ENCODE measurements at regions not wholly inside any gene's neighbourhood (a gene's known extent, or its start where the extent isn't known, plus 50 kb on each side); places are given as distances from the start of the nearest gene placed in this dataset.
"Not testable (repeated sequence)": the region's sequence is repeated elsewhere in the genome, so short reads cannot be mapped to it uniquely, and the experiment has no call there.

- DNase-seq: no peak
Observed at GRCh38 chr2:60230037-60230436, 323.4 kb downstream of the BCL11A start.

GRCh38 chr2:60226943-60227342, 326.5 kb downstream of the BCL11A start:
- DNase-seq: no peak

- DNase-seq: no peak
Observed at GRCh38 chr2:60226191-60226590, 327.3 kb downstream of the BCL11A start.

GRCh38 chr2:60223859-60224258, 329.6 kb downstream of the BCL11A start:
- no peak for DNase-seq

- no peak for DNase-seq
Observed at GRCh38 chr2:60221098-60221497, 332.4 kb downstream of the BCL11A start.

- DNase-seq: no peak
Observed at GRCh38 chr2:60219536-60219935, 333.9 kb downstream of the BCL11A start.

- no peak for DNase-seq
Observed at GRCh38 chr2:60216452-60216995, 336.9 kb downstream of the BCL11A start.

- no peak for DNase-seq
Observed at GRCh38 chr2:60215386-60215901, 338.0 kb downstream of the BCL11A start.

- DNase-seq: no peak
Observed at GRCh38 chr2:60214626-60214875, 338.9 kb downstream of the BCL11A start.

GRCh38 chr2:60213865-60214625, 339.4 kb downstream of the BCL11A start:
- no peak for DNase-seq

GRCh38 chr2:60212181-60212945, 341.1 kb downstream of the BCL11A start:
- no peak for DNase-seq

GRCh38 chr2:60189006-60189405, 364.4 kb downstream of the BCL11A start:
- DNase-seq: not testable (repeated sequence)

- DNase-seq: no peak
Observed at GRCh38 chr2:60175290-60175689, 378.2 kb downstream of the BCL11A start.

- DNase-seq: no peak
Observed at GRCh38 chr2:60174146-60174545, 379.3 kb downstream of the BCL11A start.

- DNase-seq: no peak
Observed at GRCh38 chr2:60172801-60173200, 380.7 kb downstream of the BCL11A start.

GRCh38 chr2:60170272-60170671, 383.2 kb downstream of the BCL11A start:
- DNase-seq: no peak

- DNase-seq: no peak
Observed at GRCh38 chr2:60168247-60168646, 385.2 kb downstream of the BCL11A start.

GRCh38 chr2:60167089-60167488, 386.4 kb downstream of the BCL11A start:
- no peak for DNase-seq

- DNase-seq: no peak
Observed at GRCh38 chr2:60163691-60164090, 389.8 kb downstream of the BCL11A start.

GRCh38 chr2:60159519-60159918, 393.9 kb downstream of the BCL11A start:
- DNase-seq: no peak

- DNase-seq: no peak
Observed at GRCh38 chr2:60158262-60158661, 395.2 kb downstream of the BCL11A start.

- DNase-seq: no peak
Observed at GRCh38 chr2:60157283-60157682, 396.2 kb downstream of the BCL11A start.

GRCh38 chr2:60154142-60154541, 399.3 kb downstream of the BCL11A start:
- DNase-seq: no peak

- DNase-seq: no peak
Observed at GRCh38 chr2:60152226-60152833, 401.1 kb downstream of the BCL11A start.
